GM23248 (cell line): ENCODE measurements at regions not wholly inside any gene's neighbourhood (a gene's known extent, or its start where the extent isn't known, plus 50 kb on each side); places are given as distances from the start of the nearest gene placed in this dataset.
A peak's percentile ranks its signal among the peaks of the same experiment; 100 is the strongest.

Experiments
- DNase-seq: peaks from one replicate; pipeline ENCODE4 v3.0.0-alpha.2; 2015
- H2AFZ ChIP-seq: fragments of 200-600 bp; sonication (generic); 2 replicates; pipeline ENCODE4 v1.6.1; 2016; ENCODE audit warnings: antibody characterized with exemption
- H3F3A ChIP-seq: fragments of 200-600 bp; sonication (generic); 2 replicates; pipeline ENCODE4 v1.6.1; 2016; ENCODE audit warnings: mild to moderate bottlenecking, antibody characterized with exemption, mixed run types; ENCODE audit not compliant: insufficient read depth
- H3K27ac ChIP-seq: fragments of 200-600 bp; sonication (generic); 2 replicates; pipeline ENCODE4 v1.5.1; 2016; ENCODE audit warnings: mild to moderate bottlenecking
- H3K27me3 ChIP-seq: fragments of 200-600 bp; sonication (generic); replicated peaks from 2 replicates; pipeline ENCODE4 v1.6.1; 2016; ENCODE audit warnings: mild to moderate bottlenecking; ENCODE audit not compliant: insufficient read depth
- H3K36me3 ChIP-seq: fragments of 200-600 bp; sonication (generic); 2 replicates; pipeline ENCODE4 v1.6.1; 2016; ENCODE audit warnings: low read depth, mild to moderate bottlenecking
- H3K4me1 ChIP-seq: fragments of 200-600 bp; sonication (generic); 2 replicates; pipeline ENCODE4 v1.6.1; 2016; ENCODE audit warnings: mild to moderate bottlenecking; ENCODE audit not compliant: insufficient read depth
- H3K4me2 ChIP-seq: fragments of 200-600 bp; sonication (generic); one replicate; pipeline ENCODE4 v1.6.1; 2016; ENCODE audit warnings: mild to moderate bottlenecking; ENCODE audit not compliant: unreplicated experiment
- H3K4me3 ChIP-seq: fragments of 200-600 bp; sonication (generic); 2 replicates; pipeline ENCODE4 v1.5.1; 2016; ENCODE audit warnings: mild to moderate bottlenecking
- H3K79me2 ChIP-seq: fragments of 200-600 bp; sonication (generic); 2 replicates; pipeline ENCODE4 v1.6.1; 2016; ENCODE audit warnings: mild to moderate bottlenecking; ENCODE audit not compliant: insufficient read depth
- H3K9ac ChIP-seq: fragments of 200-600 bp; sonication (generic); 2 replicates; pipeline ENCODE4 v1.6.1; 2016; ENCODE audit warnings: mild to moderate bottlenecking
- H3K9me2 ChIP-seq: fragments of 200-600 bp; sonication (generic); 2 replicates; pipeline ENCODE4 v1.6.1; 2016; ENCODE audit warnings: mixed run types, mild to moderate bottlenecking, moderate library complexity; ENCODE audit not compliant: insufficient read depth
- H3K9me3 ChIP-seq: fragments of 200-600 bp; sonication (generic); one replicate; pipeline ENCODE4 v1.6.1; 2017; ENCODE audit warnings: low read depth
- H4K20me1 ChIP-seq: fragments of 200-600 bp; sonication (generic); 2 replicates; pipeline ENCODE4 v1.6.0; 2016; ENCODE audit not compliant: insufficient read depth
- EZH2 ChIP-seq: fragments of 200-600 bp; sonication (generic); IDR thresholded peaks from 2 replicates; pipeline ENCODE4 v1.6.1; 2018; ENCODE audit warnings: antibody characterized with exemption, mild to moderate bottlenecking; ENCODE audit not compliant: insufficient read depth, poor library complexity, severe bottlenecking
- EZH2phosphoT487 ChIP-seq: fragments of 200-600 bp; sonication (generic); IDR thresholded peaks from 2 replicates; pipeline ENCODE4 v1.6.1; 2018; ENCODE audit warnings: antibody characterized with exemption, moderate library complexity, mild to moderate bottlenecking, low read depth; ENCODE audit not compliant: insufficient read depth
- WGBS, 2 experiments: methylation state at CpG; one replicate each; pipeline ENCODE4 v1.1.6; 2015 to 2017; ENCODE audit warnings: low lambda C conversion rate in 2 of 2, low coverage in 1 of 2; ENCODE audit errors: missing lambda C conversion rate in 2 of 2; 5-methylcytosine and 5-hydroxymethylcytosine counted together
- in situ Hi-C: fragments of 300-500 bp; cut with MboI; formaldehyde crosslinking; loops from 2 replicates; pipeline ENCODE4 v1.15.0; 2020

DNA sequence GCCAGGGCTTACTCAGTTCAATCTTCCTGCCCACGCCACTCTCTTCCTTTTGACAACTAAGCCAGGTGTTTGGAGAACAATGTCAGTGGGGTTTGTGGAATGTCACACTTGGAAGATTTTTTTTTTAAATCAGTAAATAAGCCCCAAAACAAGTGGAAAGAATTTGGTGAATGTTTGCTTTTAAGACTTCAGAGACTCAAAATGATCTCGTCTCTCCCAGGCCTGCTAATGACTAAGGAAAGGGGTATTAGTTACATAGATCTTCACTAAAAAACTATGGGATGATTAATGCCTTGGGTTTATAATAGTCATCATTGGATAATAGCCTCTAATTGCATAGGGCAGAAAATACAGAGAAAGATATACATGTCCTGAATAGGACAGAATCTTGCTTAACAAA lies 166.4 kb downstream of the DMRT2 start:
- peak; percentile 83 for DNase-seq
- Histone ChIP-seq H2AFZ (no peak overlapping the region), H3K9me2 (no peaks in the 10 kb centered on the region), H3K9ac (peak overlapping the region; percentile 17), H3K4me3 (no peak overlapping the region), H3K9me3 (no peaks in the 10 kb centered on the region), H3K27me3 (no peaks in the 10 kb centered on the region), H3K27ac (peak overlapping the region; percentile 45), H3K4me2 (peak overlapping the region; percentile 53), H4K20me1 (no peaks in the 10 kb centered on the region), H3K79me2 (no peaks in the 10 kb centered on the region), H3F3A (peaks cover 18% of the 10 kb centered on the region), H3K4me1 (peaks cover 33% of the 10 kb centered on the region), H3K36me3 (no peaks in the 10 kb centered on the region)
- in situ Hi-C loops, result no loop called here
- WGBS, 2 experiments, result 3 to 5% methylated on average over 2 of the region's 2 CpGs
- peak; percentile 76; the same call in 1 of the 2 replicates for TF ChIP-seq EZH2phosphoT487
- no peak for TF ChIP-seq EZH2

DNA sequence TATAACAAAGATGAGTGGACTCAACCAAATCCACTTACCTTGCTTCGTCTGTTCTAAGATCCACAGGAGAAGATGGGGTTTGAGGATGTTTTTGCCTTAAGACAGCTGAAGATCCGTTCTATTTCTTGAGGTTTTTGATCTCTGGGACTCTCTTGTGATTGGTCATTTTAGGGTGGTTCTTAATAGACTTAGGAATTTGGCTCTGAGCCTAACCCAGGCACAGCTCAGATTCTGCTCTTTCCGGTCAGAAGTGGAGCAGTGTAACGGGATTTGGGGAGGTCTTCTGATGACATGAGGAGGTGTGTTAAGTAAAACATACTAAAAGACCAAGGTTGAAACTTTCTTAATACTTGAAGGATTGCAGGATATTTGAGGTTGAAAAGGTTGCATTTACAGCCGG lies 166.9 kb downstream of the DMRT2 start:
- in situ Hi-C loops, result no loop called here
- peak; percentile 44 for DNase-seq
- H3K9me3 ChIP-seq, result no peaks in the 10 kb centered on the region

DNA sequence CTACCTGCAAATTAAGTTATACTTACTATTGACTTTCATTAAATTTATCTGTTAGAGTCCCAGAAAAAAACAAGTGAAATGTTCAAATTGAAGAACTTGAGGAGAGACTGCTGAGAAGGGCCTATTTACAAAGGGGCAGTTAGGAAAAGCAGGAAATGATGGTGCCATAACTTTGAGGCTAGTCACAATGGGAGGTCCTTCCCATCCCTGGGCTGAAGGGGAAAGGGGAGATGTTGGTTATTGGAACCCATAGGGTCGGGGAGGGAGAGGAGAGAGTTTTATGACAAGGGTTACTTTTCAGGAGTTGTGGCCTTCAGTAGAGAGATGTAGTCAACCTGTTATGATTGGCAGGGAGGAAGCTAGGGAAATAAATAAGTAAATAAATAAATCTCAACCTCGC lies 169.1 kb downstream of the DMRT2 start:
- TF ChIP-seq EZH2phosphoT487, result no peak
- peaks cover 31% of the 10 kb centered on the region for H3F3A ChIP-seq
- H3K9me3 ChIP-seq, result no peaks in the 10 kb centered on the region
- H3K9me2 ChIP-seq, result no peaks in the 10 kb centered on the region
- H3K9ac ChIP-seq, result no peak overlapping the region
- in situ Hi-C loops, result no loop called here
- peak overlapping the region; percentile 13; the same call in 1 of the 2 replicates for H3K27ac ChIP-seq
- peak; percentile 41 for DNase-seq
- no peaks in the 10 kb centered on the region for H3K27me3 ChIP-seq
- no peaks in the 10 kb centered on the region for H3K79me2 ChIP-seq
- H3K4me1 ChIP-seq, result peaks cover 39% of the 10 kb centered on the region
- H3K36me3 ChIP-seq, result no peaks in the 10 kb centered on the region
- H3K4me2 ChIP-seq, result no peak overlapping the region
- H3K4me3 ChIP-seq, result no peak overlapping the region
- H2AFZ ChIP-seq, result no peak overlapping the region
- 80 to 81% methylated on average over 2 of the region's 2 CpGs for WGBS, 2 experiments
- H4K20me1 ChIP-seq, result no peaks in the 10 kb centered on the region

More for the DNA sequence above, 166.9 kb downstream of the DMRT2 start:
- H3K9ac ChIP-seq, result no peak overlapping the region
- no peaks in the 10 kb centered on the region for H3K27me3 ChIP-seq
- H3K4me1 ChIP-seq, result peaks cover 33% of the 10 kb centered on the region
- H3K36me3 ChIP-seq, result no peaks in the 10 kb centered on the region
- H3K4me2 ChIP-seq, result peak overlapping the region; percentile 53
- WGBS, 2 experiments, result 57 to 59% methylated on average over 5 of the region's 5 CpGs
- H2AFZ ChIP-seq, result no peak overlapping the region
- peaks cover 21% of the 10 kb centered on the region for H3F3A ChIP-seq
- no peaks in the 10 kb centered on the region for H4K20me1 ChIP-seq
- H3K27ac ChIP-seq, result peak overlapping the region; percentile 45; the same call in 1 of the 2 replicates
- TF ChIP-seq EZH2 (no peak), EZH2phosphoT487 (no peak)
- H3K4me3 ChIP-seq, result no peak overlapping the region
- H3K79me2 ChIP-seq, result no peaks in the 10 kb centered on the region
- H3K9me2 ChIP-seq, result no peaks in the 10 kb centered on the region

DNA sequence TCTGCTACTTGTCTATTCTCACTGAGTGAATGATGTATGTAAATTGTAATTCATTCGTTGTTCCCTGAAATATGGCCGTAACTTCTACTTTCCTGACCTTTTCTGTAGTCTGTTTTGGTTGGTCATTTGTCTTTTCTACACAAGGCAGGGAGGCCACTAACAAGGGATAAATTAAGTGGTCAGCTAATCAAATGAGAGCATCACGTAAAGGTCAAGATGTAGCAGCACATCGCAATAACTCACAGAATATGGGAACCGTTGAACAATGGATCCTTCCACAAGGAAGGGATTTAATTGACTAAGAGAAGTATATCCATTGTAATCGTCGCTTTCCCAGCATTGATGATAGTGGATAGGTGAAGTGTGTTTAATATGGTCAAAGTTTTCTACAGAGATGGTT lies 171.1 kb downstream of the DMRT2 start:
- in situ Hi-C loops, result no loop called here
- no peaks in the 10 kb centered on the region for H3K36me3 ChIP-seq
- H3K4me3 ChIP-seq, result no peak overlapping the region
- H3F3A ChIP-seq, result peaks cover 23% of the 10 kb centered on the region
- no peaks in the 10 kb centered on the region for H4K20me1 ChIP-seq
- H3K4me1 ChIP-seq, result peaks cover 34% of the 10 kb centered on the region
- H3K9ac ChIP-seq, result no peak overlapping the region
- H2AFZ ChIP-seq, result no peak overlapping the region
- no peaks in the 10 kb centered on the region for H3K9me3 ChIP-seq
- H3K79me2 ChIP-seq, result no peaks in the 10 kb centered on the region
- no peaks in the 10 kb centered on the region for H3K27me3 ChIP-seq
- DNase-seq, result no peak
- no peak overlapping the region for H3K4me2 ChIP-seq
- H3K27ac ChIP-seq, result no peak overlapping the region
- 89% methylated on average over 7 of the region's 7 CpGs for WGBS, 2 experiments
- no peaks in the 10 kb centered on the region for H3K9me2 ChIP-seq
- no peak for TF ChIP-seq EZH2phosphoT487
- no peak for TF ChIP-seq EZH2

DNA sequence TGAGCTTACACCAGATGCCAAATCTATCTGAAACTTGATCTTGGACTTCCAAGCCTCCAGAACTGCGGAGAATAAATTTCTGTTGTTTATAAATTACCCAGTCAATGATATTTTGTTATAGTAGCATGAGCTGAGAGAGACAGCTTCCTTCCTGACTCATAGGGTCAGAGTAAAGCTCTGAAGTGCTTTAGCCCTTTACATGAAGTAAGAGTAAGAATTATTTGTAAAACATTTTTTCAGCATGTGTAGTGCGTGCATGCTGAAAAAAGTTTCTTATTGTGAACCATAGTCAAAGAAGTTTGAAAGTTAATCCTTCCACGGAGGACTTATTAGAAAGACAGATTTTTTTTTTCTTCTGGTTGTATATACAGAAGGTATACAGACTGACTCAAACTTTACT lies 172.4 kb downstream of the DMRT2 start:
- Histone ChIP-seq H3K9me3 (no peaks in the 10 kb centered on the region), H3K9me2 (no peaks in the 10 kb centered on the region), H3K36me3 (no peaks in the 10 kb centered on the region), H3K9ac (no peak overlapping the region), H3K27me3 (no peaks in the 10 kb centered on the region), H3K4me3 (no peak overlapping the region), H3K4me2 (peak overlapping the region; percentile 44), H2AFZ (no peak overlapping the region), H3K27ac (0 out of 2 replicates have a peak overlapping the region, but pooled peaks have one; percentile 2), H3K4me1 (peaks cover 22% of the 10 kb centered on the region), H4K20me1 (no peaks in the 10 kb centered on the region), H3K79me2 (no peaks in the 10 kb centered on the region), H3F3A (peaks cover 13% of the 10 kb centered on the region)
- TF ChIP-seq EZH2, result no peak
- no peak for TF ChIP-seq EZH2phosphoT487
- 4% methylated on average over 3 of the region's 3 CpGs for WGBS, 2 experiments
- DNase-seq, result peak; percentile 80
- in situ Hi-C loops, result no loop called here
